Dermis blood vessel endothelial cell (primary cell): ENCODE measurements at regions not wholly inside any gene's neighbourhood (a gene's known extent, or its start where the extent isn't known, plus 50 kb on each side); places are given as distances from the start of the nearest gene placed in this dataset.

Experiments
- DNase-seq: peaks from one replicate; pipeline ENCODE4 v3.0.0; 2010

GRCh38 chr12:38961012-38961411 lies 55.6 kb upstream of the CPNE8 start:
- DNase-seq: no peak

GRCh38 chr12:38956337-38956736 lies 50.9 kb upstream of the CPNE8 start:
- DNase-seq: no peak
